Smooth muscle cell (in vitro differentiated cells): ENCODE measurements at regions not wholly inside any gene's neighbourhood (a gene's known extent, or its start where the extent isn't known, plus 50 kb on each side); places are given as distances from the start of the nearest gene placed in this dataset.

Source experiments
- DNase-seq: peaks from one replicate; lab custom pipeline; 2025; ENCODE audit not compliant: unreplicated experiment; lab: John Stamatoyannopoulos, UW
- H2AFZ ChIP-seq: fragments of 200-600 bp; sonication (generic); 2 replicates; pipeline ENCODE4 v1.6.0; 2016; ENCODE audit warnings: antibody characterized with exemption, low read depth, mild to moderate bottlenecking
- H3F3A ChIP-seq: fragments of 200-600 bp; sonication (generic); 2 replicates; pipeline ENCODE4 v1.6.0; 2017; ENCODE audit warnings: antibody characterized with exemption, low read depth
- H3K27ac ChIP-seq: fragments of 200-600 bp; sonication (generic); 2 replicates; pipeline ENCODE4 v1.5.1; 2016; ENCODE audit warnings: low read depth, mild to moderate bottlenecking
- H3K27me3 ChIP-seq: fragments of 200-600 bp; sonication (generic); 2 replicates; pipeline ENCODE4 v1.6.1; 2016; ENCODE audit warnings: low read depth, mild to moderate bottlenecking
- H3K36me3 ChIP-seq: fragments of 200-600 bp; sonication (generic); 2 replicates; pipeline ENCODE4 v1.5.1; 2016; ENCODE audit warnings: low read depth
- H3K4me1 ChIP-seq: fragments of 200-600 bp; sonication (generic); 2 replicates; pipeline ENCODE4 v1.5.1; 2016; ENCODE audit warnings: low read depth
- H3K4me2 ChIP-seq: fragments of 200-600 bp; sonication (generic); 2 replicates; pipeline ENCODE4 v1.6.0; 2016; ENCODE audit warnings: mild to moderate bottlenecking
- H3K4me3 ChIP-seq: fragments of 200-600 bp; sonication (generic); 2 replicates; pipeline ENCODE4 v1.5.1; 2016; ENCODE audit warnings: mild to moderate bottlenecking
- H3K79me2 ChIP-seq: fragments of 200-600 bp; sonication (generic); 2 replicates; pipeline ENCODE4 v1.6.0; 2016; ENCODE audit warnings: low read depth, mild to moderate bottlenecking
- H3K9ac ChIP-seq: fragments of 200-600 bp; sonication (generic); 2 replicates; pipeline ENCODE4 v1.6.0; 2016; ENCODE audit warnings: low read depth
- H3K9me3 ChIP-seq: fragments of 200-600 bp; sonication (generic); replicated peaks from 2 replicates; pipeline ENCODE4 v1.5.1; 2016; ENCODE audit warnings: low read depth
- H4K20me1 ChIP-seq: fragments of 200-600 bp; sonication (generic); 2 replicates; pipeline ENCODE4 v1.6.0; 2016; ENCODE audit warnings: low read depth
- WGBS: methylation state at CpG from one replicate; pipeline ENCODE4 v1.1.7; 2016; ENCODE audit warnings: low lambda C conversion rate; 5-methylcytosine and 5-hydroxymethylcytosine counted together
- TF ChIP-seq, protein P1 (sequence below): fragments of 200-600 bp; sonication (generic); IDR thresholded peaks from 2 replicates; pipeline ENCODE4 v1.5.1; 2017; ENCODE audit warnings: borderline replicate concordance, mild to moderate bottlenecking, antibody characterized with exemption; ENCODE audit not compliant: insufficient read depth, poor library complexity, severe bottlenecking

DNA sequence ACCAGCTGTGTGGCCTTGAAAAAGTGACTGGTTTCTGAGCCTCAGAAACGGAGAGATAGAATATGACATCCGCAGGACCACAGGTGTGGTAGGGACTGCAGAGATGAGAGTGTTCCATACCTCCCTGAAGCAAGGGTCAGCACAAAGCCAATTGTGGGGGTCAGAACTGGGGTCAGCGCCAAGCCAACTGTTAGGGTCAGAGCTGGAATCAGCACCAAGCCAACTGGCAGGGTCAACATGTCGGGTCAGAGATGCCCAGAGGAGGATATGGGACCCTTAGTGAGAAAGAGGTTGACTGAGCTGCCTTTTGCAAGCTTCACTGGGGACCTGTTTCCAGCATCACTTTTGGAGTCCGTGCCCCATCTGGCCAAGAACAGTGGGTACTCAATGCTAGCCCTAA, 93.9 kb downstream of the MATN1 start:
- TF ChIP-seq, protein P1, sequence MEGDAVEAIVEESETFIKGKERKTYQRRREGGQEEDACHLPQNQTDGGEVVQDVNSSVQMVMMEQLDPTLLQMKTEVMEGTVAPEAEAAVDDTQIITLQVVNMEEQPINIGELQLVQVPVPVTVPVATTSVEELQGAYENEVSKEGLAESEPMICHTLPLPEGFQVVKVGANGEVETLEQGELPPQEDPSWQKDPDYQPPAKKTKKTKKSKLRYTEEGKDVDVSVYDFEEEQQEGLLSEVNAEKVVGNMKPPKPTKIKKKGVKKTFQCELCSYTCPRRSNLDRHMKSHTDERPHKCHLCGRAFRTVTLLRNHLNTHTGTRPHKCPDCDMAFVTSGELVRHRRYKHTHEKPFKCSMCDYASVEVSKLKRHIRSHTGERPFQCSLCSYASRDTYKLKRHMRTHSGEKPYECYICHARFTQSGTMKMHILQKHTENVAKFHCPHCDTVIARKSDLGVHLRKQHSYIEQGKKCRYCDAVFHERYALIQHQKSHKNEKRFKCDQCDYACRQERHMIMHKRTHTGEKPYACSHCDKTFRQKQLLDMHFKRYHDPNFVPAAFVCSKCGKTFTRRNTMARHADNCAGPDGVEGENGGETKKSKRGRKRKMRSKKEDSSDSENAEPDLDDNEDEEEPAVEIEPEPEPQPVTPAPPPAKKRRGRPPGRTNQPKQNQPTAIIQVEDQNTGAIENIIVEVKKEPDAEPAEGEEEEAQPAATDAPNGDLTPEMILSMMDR: no peak

DNA sequence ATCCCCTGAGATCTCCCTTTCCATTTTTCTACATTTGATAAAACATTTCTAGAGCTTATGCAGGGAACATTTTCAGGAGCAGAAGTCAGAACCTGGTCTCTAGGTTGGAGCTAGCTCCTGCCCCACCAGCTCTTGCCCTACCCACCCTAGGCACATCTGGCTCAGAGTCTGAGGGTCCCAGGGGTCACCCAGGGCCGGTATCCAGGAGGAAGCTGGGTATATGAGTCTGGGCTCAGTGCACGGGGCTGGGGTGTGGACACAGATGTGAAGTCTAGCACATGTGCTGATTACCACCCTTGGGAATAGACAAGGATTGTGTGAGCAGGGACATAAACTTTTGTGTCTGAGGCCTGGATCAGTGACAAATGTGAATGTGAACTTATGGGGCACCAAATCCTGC, 95.4 kb downstream of the MATN1 start:
- H3K27ac ChIP-seq: no peak overlapping the region
- no peak overlapping the region for H3K4me2 ChIP-seq
- H4K20me1 ChIP-seq: no peaks in the 10 kb centered on the region
- H3K4me3 ChIP-seq: no peak overlapping the region
- TF ChIP-seq, protein P1: no peak
- no peak overlapping the region for H2AFZ ChIP-seq
- DNase-seq: no peak
- WGBS: 58% methylated on average over 2 of the region's 2 CpGs
- no peaks in the 10 kb centered on the region for H3K4me1 ChIP-seq
- H3F3A ChIP-seq: no peaks in the 10 kb centered on the region
- H3K79me2 ChIP-seq: no peaks in the 10 kb centered on the region
- H3K27me3 ChIP-seq: peaks cover 11% of the 10 kb centered on the region
- H3K9me3 ChIP-seq: peaks cover 6% of the 10 kb centered on the region
- no peak overlapping the region for H3K9ac ChIP-seq
- no peaks in the 10 kb centered on the region for H3K36me3 ChIP-seq

More for the DNA sequence above, 93.9 kb downstream of the MATN1 start:
- Histone ChIP-seq H2AFZ (no peak overlapping the region), H3K36me3 (no peaks in the 10 kb centered on the region), H3K9me3 (no peaks in the 10 kb centered on the region), H3F3A (no peaks in the 10 kb centered on the region), H3K4me3 (no peak overlapping the region), H3K27ac (no peak overlapping the region), H4K20me1 (no peaks in the 10 kb centered on the region), H3K9ac (no peak overlapping the region), H3K27me3 (peaks cover 11% of the 10 kb centered on the region), H3K79me2 (no peaks in the 10 kb centered on the region), H3K4me2 (no peak overlapping the region), H3K4me1 (no peaks in the 10 kb centered on the region)
- no peak for DNase-seq
- 82% methylated on average over 5 of the region's 5 CpGs for WGBS

DNA sequence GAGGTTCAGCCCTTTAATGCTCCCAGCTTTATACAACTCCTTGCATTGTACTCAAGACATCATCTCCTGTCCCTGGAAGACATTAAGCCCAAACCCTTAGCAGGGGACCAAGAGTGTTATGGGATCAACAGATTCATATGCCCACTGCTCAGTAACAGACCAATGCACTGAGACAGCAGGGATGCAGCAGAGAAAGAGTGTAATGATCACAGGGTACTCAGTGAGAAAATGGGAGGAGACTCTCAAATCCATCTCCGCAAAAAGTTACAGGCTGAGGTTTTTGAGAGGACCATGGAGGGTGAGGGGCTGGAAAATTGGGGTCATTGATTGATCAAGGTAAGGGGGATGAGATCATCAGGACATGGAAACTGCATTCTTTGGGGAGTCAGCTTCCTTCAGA, 96.2 kb downstream of the MATN1 start:
- H3K27me3 ChIP-seq: peaks cover 11% of the 10 kb centered on the region
- 96% methylated on average over 1 of the region's 1 CpG for WGBS

DNA sequence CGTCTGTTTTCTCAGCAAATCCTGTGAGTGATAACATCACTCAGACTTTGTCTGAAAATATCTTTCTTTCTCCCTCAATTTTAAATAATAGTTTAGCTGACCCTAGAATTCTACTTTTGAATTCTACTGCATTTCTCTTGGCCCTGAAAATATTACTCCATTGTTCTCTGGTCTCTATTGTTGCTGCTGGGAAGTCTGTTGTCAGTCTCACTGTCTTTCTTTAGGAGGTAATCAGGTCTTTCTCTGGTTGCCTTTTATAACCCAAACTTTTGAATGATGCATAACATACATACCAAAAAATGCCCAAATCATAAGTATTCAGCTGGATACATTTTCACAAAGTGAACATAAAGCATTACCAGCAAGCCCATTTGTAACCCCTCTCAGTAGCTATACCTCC, 100.0 kb downstream of the MATN1 start:
- no peaks in the 10 kb centered on the region for H4K20me1 ChIP-seq
- H3K4me2 ChIP-seq: no peak overlapping the region
- no peaks in the 10 kb centered on the region for H3K79me2 ChIP-seq
- TF ChIP-seq, protein P1: no peak
- H3K27me3 ChIP-seq: peaks cover 3% of the 10 kb centered on the region
- H2AFZ ChIP-seq: no peak overlapping the region
- WGBS: 95% methylated on average over 1 of the region's 1 CpG
- H3F3A ChIP-seq: no peaks in the 10 kb centered on the region
- H3K4me1 ChIP-seq: no peaks in the 10 kb centered on the region
- no peak overlapping the region for H3K4me3 ChIP-seq
- no peak overlapping the region for H3K27ac ChIP-seq
- DNase-seq: no peak
- H3K36me3 ChIP-seq: no peaks in the 10 kb centered on the region
- H3K9me3 ChIP-seq: peaks cover 6% of the 10 kb centered on the region
- H3K9ac ChIP-seq: no peak overlapping the region

More for the DNA sequence above, 96.2 kb downstream of the MATN1 start:
- TF ChIP-seq, protein P1: no peak
- no peaks in the 10 kb centered on the region for H3K79me2 ChIP-seq
- DNase-seq: no peak
- no peak overlapping the region for H3K4me2 ChIP-seq
- H3K9ac ChIP-seq: no peak overlapping the region
- H3K9me3 ChIP-seq: peaks cover 6% of the 10 kb centered on the region
- H3K4me3 ChIP-seq: no peak overlapping the region
- H3K4me1 ChIP-seq: no peaks in the 10 kb centered on the region
- no peak overlapping the region for H3K27ac ChIP-seq
- no peaks in the 10 kb centered on the region for H3K36me3 ChIP-seq
- H2AFZ ChIP-seq: no peak overlapping the region
- no peaks in the 10 kb centered on the region for H3F3A ChIP-seq
- no peaks in the 10 kb centered on the region for H4K20me1 ChIP-seq
